DOHH2 (cell line): ENCODE measurements at regions not wholly inside any gene's neighbourhood (a gene's known extent, or its start where the extent isn't known, plus 50 kb on each side); places are given as distances from the start of the nearest gene placed in this dataset.

Experiments
- H3F3A ChIP-seq: fragments of 200-600 bp; sonication (generic), shearing (Covaris generic); 2 replicates; pipeline ENCODE4 v1.6.0; 2016; ENCODE audit warnings: antibody characterized with exemption, mild to moderate bottlenecking; ENCODE audit not compliant: control insufficient read depth, insufficient read depth
- H3K27ac ChIP-seq: fragments of 200-600 bp; sonication (generic); 2 replicates; pipeline ENCODE4 v1.5.1; 2014; ENCODE audit warnings: low read depth, mild to moderate bottlenecking, low read length, moderate library complexity
- H3K27me3 ChIP-seq: fragments of 200-600 bp; sonication (generic); 2 replicates; pipeline ENCODE4 v1.6.1; 2014; ENCODE audit warnings: mild to moderate bottlenecking, low read length, mixed read lengths; ENCODE audit not compliant: control insufficient read depth
- H3K36me3 ChIP-seq: fragments of 200-600 bp; sonication (generic); 2 replicates; pipeline ENCODE4 v1.6.1; 2014; ENCODE audit warnings: mild to moderate bottlenecking, low read length, moderate library complexity, mixed read lengths; ENCODE audit not compliant: control insufficient read depth
- H3K4me1 ChIP-seq: fragments of 200-600 bp; sonication (generic); 2 replicates; pipeline ENCODE4 v1.6.1; 2014; ENCODE audit warnings: mild to moderate bottlenecking, low read length, mixed read lengths; ENCODE audit not compliant: control insufficient read depth
- H3K4me2 ChIP-seq: fragments of 200-600 bp; sonication (generic); 2 replicates; pipeline ENCODE4 v1.6.0; 2014; ENCODE audit warnings: mild to moderate bottlenecking, low read length, moderate library complexity
- H3K4me3 ChIP-seq: fragments of 200-600 bp; sonication (generic); 2 replicates; pipeline ENCODE4 v1.5.1; 2014; ENCODE audit warnings: mild to moderate bottlenecking, low read length, mixed read lengths
- H3K79me2 ChIP-seq: fragments of 200-600 bp; sonication (generic); 2 replicates; pipeline ENCODE4 v1.6.1; 2014; ENCODE audit warnings: mild to moderate bottlenecking, low read length, mixed read lengths; ENCODE audit not compliant: control insufficient read depth
- H3K9me2 ChIP-seq: fragments of 200-600 bp; sonication (generic); replicated peaks from 2 replicates; pipeline ENCODE4 v1.6.1; 2014; ENCODE audit warnings: mild to moderate bottlenecking, low read length, mixed read lengths; ENCODE audit not compliant: control insufficient read depth
- H3K9me3 ChIP-seq: fragments of 200-600 bp; sonication (generic); 2 replicates; pipeline ENCODE4 v1.6.1; 2014; ENCODE audit warnings: antibody characterized with exemption, low read length, mixed read lengths; ENCODE audit not compliant: control insufficient read depth, insufficient read depth
- H4K20me1 ChIP-seq: fragments of 200-600 bp; sonication (generic); 2 replicates; pipeline ENCODE4 v1.6.0; 2014; ENCODE audit warnings: low read depth, mild to moderate bottlenecking, antibody characterized with exemption, low read length, moderate library complexity; ENCODE audit not compliant: control insufficient read depth, insufficient read depth
- EZH2phosphoT487 ChIP-seq: fragments of 200-600 bp; sonication (generic); IDR thresholded peaks from 2 replicates; pipeline ENCODE4 v1.6.1; 2017; ENCODE audit warnings: borderline replicate concordance, mild to moderate bottlenecking, antibody characterized with exemption, low read length, moderate library complexity, mixed read lengths
- TF ChIP-seq, protein P1 (sequence below): fragments of 200-600 bp; sonication (generic); IDR thresholded peaks from one replicate; pipeline ENCODE4 v1.5.1; 2014; ENCODE audit warnings: antibody characterized with exemption, mild to moderate bottlenecking, low read depth, low read length; ENCODE audit not compliant: poor library complexity, severe bottlenecking

GRCh38 chr4:115343171-115343570 lies 229.8 kb upstream of the NDST4 start:
- Histone ChIP-seq H3K27me3 (no peaks in the 10 kb centered on the region), H3K4me2 (no peak overlapping the region), H4K20me1 (no peaks in the 10 kb centered on the region), H3K79me2 (no peaks in the 10 kb centered on the region), H3K9me3 (no peaks in the 10 kb centered on the region), H3K4me1 (no peaks in the 10 kb centered on the region), H3K36me3 (no peaks in the 10 kb centered on the region), H3K27ac (no peak overlapping the region), H3K9me2 (no peaks in the 10 kb centered on the region), H3F3A (no peaks in the 10 kb centered on the region), H3K4me3 (no peak overlapping the region)
- TF ChIP-seq, protein P1, sequence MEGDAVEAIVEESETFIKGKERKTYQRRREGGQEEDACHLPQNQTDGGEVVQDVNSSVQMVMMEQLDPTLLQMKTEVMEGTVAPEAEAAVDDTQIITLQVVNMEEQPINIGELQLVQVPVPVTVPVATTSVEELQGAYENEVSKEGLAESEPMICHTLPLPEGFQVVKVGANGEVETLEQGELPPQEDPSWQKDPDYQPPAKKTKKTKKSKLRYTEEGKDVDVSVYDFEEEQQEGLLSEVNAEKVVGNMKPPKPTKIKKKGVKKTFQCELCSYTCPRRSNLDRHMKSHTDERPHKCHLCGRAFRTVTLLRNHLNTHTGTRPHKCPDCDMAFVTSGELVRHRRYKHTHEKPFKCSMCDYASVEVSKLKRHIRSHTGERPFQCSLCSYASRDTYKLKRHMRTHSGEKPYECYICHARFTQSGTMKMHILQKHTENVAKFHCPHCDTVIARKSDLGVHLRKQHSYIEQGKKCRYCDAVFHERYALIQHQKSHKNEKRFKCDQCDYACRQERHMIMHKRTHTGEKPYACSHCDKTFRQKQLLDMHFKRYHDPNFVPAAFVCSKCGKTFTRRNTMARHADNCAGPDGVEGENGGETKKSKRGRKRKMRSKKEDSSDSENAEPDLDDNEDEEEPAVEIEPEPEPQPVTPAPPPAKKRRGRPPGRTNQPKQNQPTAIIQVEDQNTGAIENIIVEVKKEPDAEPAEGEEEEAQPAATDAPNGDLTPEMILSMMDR, result no peak
- no peak for TF ChIP-seq EZH2phosphoT487

GRCh38 chr4:115334736-115335411 lies 221.5 kb upstream of the NDST4 start:
- Histone ChIP-seq H3K79me2 (no peaks in the 10 kb centered on the region), H3K27me3 (no peaks in the 10 kb centered on the region), H3K36me3 (no peaks in the 10 kb centered on the region)

DNA sequence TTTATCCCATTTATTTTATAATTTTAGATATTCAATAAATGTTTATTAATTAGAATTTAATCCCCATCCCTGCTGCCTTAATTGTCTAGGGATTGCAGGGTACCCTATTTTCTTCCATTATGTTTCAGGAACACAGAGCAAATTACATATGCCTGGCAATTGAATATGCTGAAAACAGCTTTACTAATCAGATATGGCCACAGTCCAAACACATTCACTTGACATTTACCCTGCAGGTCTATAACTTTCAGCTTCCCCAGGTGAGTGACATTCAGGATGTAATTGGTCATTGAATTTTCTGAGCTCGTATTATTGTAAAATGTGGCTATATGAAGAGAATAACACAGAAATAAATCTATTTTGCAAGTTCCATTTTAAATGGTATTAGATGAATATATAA lies 218.7 kb upstream of the NDST4 start:
- Histone ChIP-seq H3K4me1 (no peaks in the 10 kb centered on the region), H3K9me3 (no peaks in the 10 kb centered on the region), H3K4me3 (no peak overlapping the region), H3K27ac (no peak overlapping the region), H3K36me3 (no peaks in the 10 kb centered on the region), H3K79me2 (no peaks in the 10 kb centered on the region), H4K20me1 (no peaks in the 10 kb centered on the region), H3K4me2 (no peak overlapping the region), H3K27me3 (no peaks in the 10 kb centered on the region), H3F3A (no peaks in the 10 kb centered on the region), H3K9me2 (no peaks in the 10 kb centered on the region)
- TF ChIP-seq, protein P1, result no peak
- no peak for TF ChIP-seq EZH2phosphoT487

More at GRCh38 chr4:115334736-115335411, 221.5 kb upstream of the NDST4 start:
- no peak overlapping the region for H3K4me3 ChIP-seq
- H3K4me2 ChIP-seq, result no peak overlapping the region
- no peaks in the 10 kb centered on the region for H3K9me3 ChIP-seq
- no peaks in the 10 kb centered on the region for H3F3A ChIP-seq
- H3K27ac ChIP-seq, result no peak overlapping the region
- no peaks in the 10 kb centered on the region for H3K4me1 ChIP-seq
- TF ChIP-seq, protein P1, result no peak
- no peak for TF ChIP-seq EZH2phosphoT487
- no peaks in the 10 kb centered on the region for H4K20me1 ChIP-seq
- no peaks in the 10 kb centered on the region for H3K9me2 ChIP-seq
